GM12878 (cell line): ENCODE measurements at regions not wholly inside any gene's neighbourhood (a gene's known extent, or its start where the extent isn't known, plus 50 kb on each side); places are given as distances from the start of the nearest gene placed in this dataset.

Experiments
- ATAC-seq: fragments of 200-7000 bp; cut with Tn5 transposase; 3 replicates; pipeline ENCODE4 v1.9.1; 2020; ENCODE audit warnings: mild to moderate bottlenecking, moderate library complexity
- BruUV-seq: library from RNA; stranded (reverse); fragments of 400-500 nt; replicated peaks from 2 replicates; lab custom pipeline; 2021; lab: Mats Ljungman, UMichigan
- CTCF ChIA-PET: fragments of 300-600 bp; sonication (Branson Sonifier 250); formaldehyde crosslinking; extraction: SDS; loops from one replicate; lab custom pipeline; 2021; ENCODE audit warnings: inconsistent platforms; lab: Yijun Ruan, JAX
- POLR2A ChIA-PET: fragments of 350-600 bp; formaldehyde crosslinking; extraction: SDS; loops from one replicate; lab custom pipeline; 2021; ENCODE audit warnings: inconsistent platforms; lab: Charles Lee
- RAD21 ChIA-PET: fragments of 300-600 bp; sonication (Branson Sonifier 250); formaldehyde crosslinking; loops from one replicate; lab custom pipeline; 2023; ENCODE audit warnings: antibody characterized with exemption; ENCODE audit not compliant: unreplicated experiment; lab: Charles Lee
- SMC1A ChIA-PET: fragments of 300-600 bp; sonication (Branson Sonifier 250); formaldehyde crosslinking; loops from one replicate; lab custom pipeline; 2023; ENCODE audit not compliant: unreplicated experiment, uncharacterized antibody; lab: Charles Lee
- DNase-seq: peaks from one replicate; pipeline ENCODE4 v3.0.0-alpha.2; 2011; ENCODE audit warnings: low read depth, low spot score
- FAIRE-seq: peaks from 3 replicates; lab custom pipeline; 2011; peaks lifted over from hg19 to GRCh38; lab: Jason Lieb, UNC
- H2AFZ ChIP-seq: 2 replicates; pipeline ENCODE4 v1.6.0; 2011; ENCODE audit warnings: low read depth, low read length, control low read depth; ENCODE audit not compliant: control insufficient read depth
- H3K27ac ChIP-seq: 2 replicates; pipeline ENCODE4 v1.5.1; 2011; ENCODE audit warnings: control low read depth; ENCODE audit not compliant: control insufficient read depth, insufficient read depth
- H3K27me3 ChIP-seq, 2 experiments: replicated peaks in 1 of 2; 2 replicates each; pipeline versions ENCODE4 v1.6.0 to v1.6.1; 2011; ENCODE audit warnings: low read length in 1 of 2; ENCODE audit not compliant: control insufficient read depth in 2 of 2, insufficient read depth in 2 of 2
- H3K36me3 ChIP-seq, 2 experiments: 2 replicates each; pipeline ENCODE4 v1.5.1; 2011; ENCODE audit warnings: low read length in 1 of 2; ENCODE audit not compliant: control insufficient read depth in 2 of 2, insufficient read depth in 2 of 2
- H3K4me1 ChIP-seq: 2 replicates; pipeline ENCODE4 v1.6.1; 2011; ENCODE audit warnings: mild to moderate bottlenecking, low read length, moderate library complexity, mixed read lengths; ENCODE audit not compliant: control insufficient read depth, insufficient read depth
- H3K4me2 ChIP-seq: 2 replicates; pipeline ENCODE4 v1.6.0; 2011; ENCODE audit warnings: control low read depth; ENCODE audit not compliant: control insufficient read depth, insufficient read depth
- H3K4me3 ChIP-seq: fragments of 200-600 bp; sonication (generic); 2 replicates; pipeline ENCODE4 v1.5.1; 2016
- H3K79me2 ChIP-seq: 2 replicates; pipeline ENCODE4 v1.6.0; 2011; ENCODE audit warnings: low read length; ENCODE audit not compliant: control insufficient read depth, insufficient read depth
- H3K9ac ChIP-seq: 2 replicates; pipeline ENCODE4 v1.8.0; 2011; ENCODE audit warnings: low read length, control low read depth, mixed read lengths; ENCODE audit not compliant: control insufficient read depth, insufficient read depth
- H3K9me3 ChIP-seq: replicated peaks from 3 replicates; pipeline ENCODE4 v1.5.1; 2011; ENCODE audit warnings: mild to moderate bottlenecking, low read length; ENCODE audit not compliant: control insufficient read depth, insufficient read depth
- H4K20me1 ChIP-seq: 2 replicates; pipeline ENCODE4 v1.6.0; 2011; ENCODE audit not compliant: control insufficient read depth, insufficient read depth
- ASH2L ChIP-seq: fragments of 300-600, 200-600 bp; sonication (generic); IDR thresholded peaks from 2 replicates; pipeline ENCODE4 v1.6.1; 2017; ENCODE audit warnings: low read depth, mild to moderate bottlenecking, borderline replicate concordance
- MAX ChIP-seq: IDR thresholded peaks from 2 replicates; pipeline ENCODE4 v1.6.1; 2012; ENCODE audit warnings: low read depth, low read length, improper control_type of control experiment
- MEF2A ChIP-seq: IDR thresholded peaks from 2 replicates; pipeline ENCODE4 v1.6.1; 2011; ENCODE audit warnings: low read depth, mild to moderate bottlenecking, low read length, moderate library complexity; ENCODE audit not compliant: insufficient read depth
- PML ChIP-seq: IDR thresholded peaks from 2 replicates; pipeline ENCODE4 v1.6.1; 2012; ENCODE audit warnings: low read length, inconsistent platforms
- POLR2A ChIP-seq: IDR thresholded peaks from 2 replicates; pipeline ENCODE4 v1.6.1; 2011; ENCODE audit warnings: low read depth, mild to moderate bottlenecking, low read length
- POLR2AphosphoS2 ChIP-seq: IDR thresholded peaks from 2 replicates; pipeline ENCODE4 v1.6.1; 2011; ENCODE audit warnings: low read depth, mild to moderate bottlenecking, low read length, improper control_type of control experiment, moderate library complexity
- RBBP5 ChIP-seq: fragments of 200-600 bp; sonication (generic); conservative IDR thresholded peaks from 2 replicates; pipeline ENCODE4 v1.6.1; 2016
- RCOR1 ChIP-seq: conservative IDR thresholded peaks from 2 replicates; pipeline ENCODE4 v1.6.1; 2012; ENCODE audit warnings: low read depth, low read length, improper control_type of control experiment
- RFX5 ChIP-seq: IDR thresholded peaks from 2 replicates; pipeline ENCODE4 v1.6.1; 2011; ENCODE audit warnings: low read depth, low read length, improper control_type of control experiment
- RUNX3 ChIP-seq: IDR thresholded peaks from 2 replicates; pipeline ENCODE4 v1.6.1; 2012; ENCODE audit warnings: low read length, inconsistent platforms
- SIX5 ChIP-seq: IDR thresholded peaks from 2 replicates; pipeline ENCODE4 v1.6.1; 2011; ENCODE audit warnings: mild to moderate bottlenecking, low read depth, low read length, moderate library complexity; ENCODE audit not compliant: severe bottlenecking
- SRF ChIP-seq, 2 experiments: IDR thresholded peaks; 2 replicates each; pipeline ENCODE4 v1.6.1; 2011; ENCODE audit warnings: low read depth in 2 of 2, low read length in 2 of 2, mild to moderate bottlenecking in 1 of 2, moderate library complexity in 1 of 2
- SUPT20H ChIP-seq: IDR thresholded peaks from 2 replicates; pipeline ENCODE4 v1.6.1; 2011; ENCODE audit warnings: low read depth, mild to moderate bottlenecking, low read length, moderate library complexity, borderline replicate concordance; ENCODE audit not compliant: control insufficient read depth
- YY1 ChIP-seq: IDR thresholded peaks from 2 replicates; pipeline ENCODE4 v1.6.1; 2011; ENCODE audit warnings: low read depth, mild to moderate bottlenecking, low read length
- ZBTB33 ChIP-seq: fragments of 450-650 bp; IDR thresholded peaks from 2 replicates; pipeline ENCODE4 v1.6.1; 2017; ENCODE audit warnings: mild to moderate bottlenecking
- ZNF384 ChIP-seq: IDR thresholded peaks from 2 replicates; pipeline ENCODE4 v1.6.1; 2012; ENCODE audit warnings: low read depth, mild to moderate bottlenecking, low read length, improper control_type of control experiment, borderline replicate concordance
- WGBS: methylation state at CpG from one replicate; pipeline ENCODE4 v1.1.6; 2016; ENCODE audit warnings: low lambda C conversion rate; ENCODE audit not compliant: insufficient replicate concordance, insufficient coverage; ENCODE audit errors: missing lambda C conversion rate; 5-methylcytosine and 5-hydroxymethylcytosine counted together
- in situ Hi-C: fragments of 300-500 bp; cut with MboI; formaldehyde crosslinking; loops from 9 replicates; pipeline ENCODE4 v1.14.3; 2018; ENCODE audit warnings: mixed read lengths
- intact Hi-C: fragments of 100-400 bp; cut with micrococcal nuclease; formaldehyde crosslinking; loops from one replicate; pipeline ENCODE4 v1.14.2; 2022; ENCODE audit not compliant: unreplicated experiment
- TF ChIP-seq, protein P1 (sequence below): IDR thresholded peaks from 2 replicates; pipeline ENCODE4 v1.6.1; 2012; ENCODE audit warnings: low read depth, low read length, improper control_type of control experiment

GRCh38 chr2:21658907-21659477 is 535.2 kb downstream of the TDRD15 start:
- SMC1A ChIA-PET, result no interaction called here
- ATAC-seq (no peak), DNase-seq (no peak), FAIRE-seq (no peak)
- Histone ChIP-seq H3K4me1 (no peaks in the 10 kb centered on the region), H3K79me2 (no peaks in the 10 kb centered on the region), H3K9me3 (no peaks in the 10 kb centered on the region), H4K20me1 (no peaks in the 10 kb centered on the region), H3K36me3 (no peaks in the 10 kb centered on the region), H3K4me2 (no peak overlapping the region), H3K27me3 (no peaks in the 10 kb centered on the region), H3K4me3 (no peak overlapping the region), H3K9ac (no peak overlapping the region), H3K27ac (no peak overlapping the region), H2AFZ (no peak overlapping the region)
- intact Hi-C loops, result no loop called here
- RAD21 ChIA-PET, result no interaction called here
- WGBS, result 66% methylated on average over 8 of the region's 8 CpGs
- POLR2A ChIA-PET, result no interaction called here
- TF ChIP-seq RCOR1 (no peak), SUPT20H (no peak)
- CTCF ChIA-PET, result no interaction called here
- in situ Hi-C loops, result no loop called here
- no TSS peak for BruUV-seq

DNA sequence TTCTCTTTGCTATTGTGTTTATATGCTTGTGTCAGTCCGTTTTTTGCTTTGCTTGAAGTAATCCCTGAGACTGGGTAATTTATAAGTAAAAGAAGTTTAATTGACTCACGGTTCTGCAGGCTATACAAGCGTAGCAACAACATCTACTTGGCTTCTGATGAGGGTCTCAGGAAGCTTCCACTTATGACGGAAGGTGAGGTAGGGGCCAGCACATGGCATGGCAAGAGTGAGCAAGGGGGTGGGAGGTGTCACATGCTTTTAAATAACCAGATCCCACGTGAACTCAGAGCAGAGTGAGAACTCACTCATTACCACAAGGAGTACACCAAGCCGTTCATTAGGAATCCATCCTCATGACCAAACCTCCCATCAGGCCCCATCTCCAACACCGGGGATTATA is 540.3 kb downstream of the TDRD15 start:
- FAIRE-seq (no peak), ATAC-seq (no peak), DNase-seq (no peak)
- Histone ChIP-seq H4K20me1 (no peaks in the 10 kb centered on the region), H3K4me2 (no peak overlapping the region), H3K9me3 (no peaks in the 10 kb centered on the region), H3K4me3 (no peak overlapping the region), H3K27me3 (no peaks in the 10 kb centered on the region), H3K9ac (no peak overlapping the region), H3K36me3 (no peaks in the 10 kb centered on the region), H3K79me2 (no peaks in the 10 kb centered on the region), H3K4me1 (no peaks in the 10 kb centered on the region), H2AFZ (no peak overlapping the region), H3K27ac (no peak overlapping the region)
- 21% methylated on average over 7 of the region's 7 CpGs for WGBS
- in situ Hi-C loops (no loop called here), intact Hi-C loops (no loop called here)
- BruUV-seq, result no TSS peak
- ChIA-PET POLR2A (no interaction called here), CTCF (interaction anchor here (1.0 kb wide), 1 partner anchor 44 kb away, joined by 3 read pairs; no protein-coding TSS in a partner anchor), SMC1A (no interaction called here), RAD21 (no interaction called here)
- no peak for TF ChIP-seq ZNF384
- no peak for TF ChIP-seq POLR2AphosphoS2
- TF ChIP-seq SRF (IDR thresholded peaks at IDR 0.05; ENCODE audit: low read depth in 2 of 2, low read length in 2 of 2), result no peak
- TF ChIP-seq RFX5, result no peak
- no peak for TF ChIP-seq MEF2A
- TF ChIP-seq PML, result no peak
- no peak for TF ChIP-seq ASH2L
- TF ChIP-seq YY1, result no peak
- TF ChIP-seq RUNX3, result no peak
- no peak for TF ChIP-seq ZBTB33
- TF ChIP-seq, protein P1, sequence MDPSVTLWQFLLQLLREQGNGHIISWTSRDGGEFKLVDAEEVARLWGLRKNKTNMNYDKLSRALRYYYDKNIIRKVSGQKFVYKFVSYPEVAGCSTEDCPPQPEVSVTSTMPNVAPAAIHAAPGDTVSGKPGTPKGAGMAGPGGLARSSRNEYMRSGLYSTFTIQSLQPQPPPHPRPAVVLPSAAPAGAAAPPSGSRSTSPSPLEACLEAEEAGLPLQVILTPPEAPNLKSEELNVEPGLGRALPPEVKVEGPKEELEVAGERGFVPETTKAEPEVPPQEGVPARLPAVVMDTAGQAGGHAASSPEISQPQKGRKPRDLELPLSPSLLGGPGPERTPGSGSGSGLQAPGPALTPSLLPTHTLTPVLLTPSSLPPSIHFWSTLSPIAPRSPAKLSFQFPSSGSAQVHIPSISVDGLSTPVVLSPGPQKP, result no peak
- TF ChIP-seq MAX, result no peak
- no peak for TF ChIP-seq RBBP5
- TF ChIP-seq POLR2A, result no peak
- TF ChIP-seq SIX5, result no peak
